ENCODE measurements at regions not wholly inside any gene's neighbourhood (a gene's known extent, or its start where the extent isn't known, plus 50 kb on each side); places are given as distances from the start of the nearest gene placed in this dataset.

DNA sequence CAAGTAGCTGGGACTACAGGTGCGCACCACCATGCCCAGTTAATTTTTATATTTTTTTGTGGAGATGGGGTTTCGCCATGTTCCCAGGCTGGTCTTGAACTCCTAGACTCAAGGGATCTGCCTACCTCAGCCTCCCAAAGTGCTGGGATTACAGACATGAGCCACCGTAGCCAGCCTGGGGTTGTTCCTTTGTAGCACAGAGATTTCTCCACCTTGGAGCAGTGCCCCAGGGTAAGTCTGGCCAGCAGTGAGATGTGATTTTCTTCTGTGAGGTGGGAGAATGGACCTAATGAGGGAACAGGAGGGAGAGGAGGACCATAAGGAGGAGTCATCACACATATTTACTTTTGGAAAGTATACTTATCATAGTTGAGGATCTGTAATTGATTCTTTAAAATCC is 61.1 kb upstream of the GADD45A start:
- TF ChIP-seq, protein P1, sequence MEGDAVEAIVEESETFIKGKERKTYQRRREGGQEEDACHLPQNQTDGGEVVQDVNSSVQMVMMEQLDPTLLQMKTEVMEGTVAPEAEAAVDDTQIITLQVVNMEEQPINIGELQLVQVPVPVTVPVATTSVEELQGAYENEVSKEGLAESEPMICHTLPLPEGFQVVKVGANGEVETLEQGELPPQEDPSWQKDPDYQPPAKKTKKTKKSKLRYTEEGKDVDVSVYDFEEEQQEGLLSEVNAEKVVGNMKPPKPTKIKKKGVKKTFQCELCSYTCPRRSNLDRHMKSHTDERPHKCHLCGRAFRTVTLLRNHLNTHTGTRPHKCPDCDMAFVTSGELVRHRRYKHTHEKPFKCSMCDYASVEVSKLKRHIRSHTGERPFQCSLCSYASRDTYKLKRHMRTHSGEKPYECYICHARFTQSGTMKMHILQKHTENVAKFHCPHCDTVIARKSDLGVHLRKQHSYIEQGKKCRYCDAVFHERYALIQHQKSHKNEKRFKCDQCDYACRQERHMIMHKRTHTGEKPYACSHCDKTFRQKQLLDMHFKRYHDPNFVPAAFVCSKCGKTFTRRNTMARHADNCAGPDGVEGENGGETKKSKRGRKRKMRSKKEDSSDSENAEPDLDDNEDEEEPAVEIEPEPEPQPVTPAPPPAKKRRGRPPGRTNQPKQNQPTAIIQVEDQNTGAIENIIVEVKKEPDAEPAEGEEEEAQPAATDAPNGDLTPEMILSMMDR (IDR thresholded peaks at IDR 0.05), result no peak
- TF ChIP-seq POLR2AphosphoS5 (IDR thresholded peaks at IDR 0.05; ENCODE audit: insufficient read depth in 1 of 2, low read depth in 1 of 2) (no peak), POLR2A (IDR thresholded peaks at IDR 0.05) (no peak)
